Neural crest cell (in vitro differentiated cells): ENCODE measurements at regions not wholly inside any gene's neighbourhood (a gene's known extent, or its start where the extent isn't known, plus 50 kb on each side); places are given as distances from the start of the nearest gene placed in this dataset.

Source experiments
- DNase-seq: peaks from one replicate; pipeline ENCODE4 v3.0.0; 2021; ENCODE audit warnings: low read depth, mixed read lengths, low spot score
- H3K27ac Mint-ChIP-seq: one replicate; pipeline ENCODE4 v1.8.0; 2021; ENCODE audit warnings: mild to moderate bottlenecking, mixed read lengths; ENCODE audit not compliant: unreplicated experiment
- H3K27me3 Mint-ChIP-seq: 2 replicates; pipeline ENCODE4 v1.8.0; 2021; ENCODE audit warnings: low read depth, mild to moderate bottlenecking, mixed read lengths
- H3K36me3 Mint-ChIP-seq: 2 replicates; pipeline ENCODE4 v1.8.0; 2021; ENCODE audit warnings: low read depth, mild to moderate bottlenecking, mixed read lengths
- H3K4me1 Mint-ChIP-seq: 2 replicates; pipeline ENCODE4 v1.8.0; 2021; ENCODE audit warnings: mixed read lengths
- H3K4me3 Mint-ChIP-seq: one replicate; pipeline ENCODE4 v1.8.0; 2021; ENCODE audit warnings: mild to moderate bottlenecking, mixed read lengths
- H3K9me3 Mint-ChIP-seq: 2 replicates; pipeline ENCODE4 v1.8.0; 2021; ENCODE audit warnings: mixed read lengths
- TF ChIP-seq, protein P1 (sequence below): fragments of 200-600 bp; sonication (generic); conservative IDR thresholded peaks from 2 replicates; pipeline ENCODE4 v1.5.0; 2021; ENCODE audit warnings: antibody characterized with exemption, mild to moderate bottlenecking

DNA sequence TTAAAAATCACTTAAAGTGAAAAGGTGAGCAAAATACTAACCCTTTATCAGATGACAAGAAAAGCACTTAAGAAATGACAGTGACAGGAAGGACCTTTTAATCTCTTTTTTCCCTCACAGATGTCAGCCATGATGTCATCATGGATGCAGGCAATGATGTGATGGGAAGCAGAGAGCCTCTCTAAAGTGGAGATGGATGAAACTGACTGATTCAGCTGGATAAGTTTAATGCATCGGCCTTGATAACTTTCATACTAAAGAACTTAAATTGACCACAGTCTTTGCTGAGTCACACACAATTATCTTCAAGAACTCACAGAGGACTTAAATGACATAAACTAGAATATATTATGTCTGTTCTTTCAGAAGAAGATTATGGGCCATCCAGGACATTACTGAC, 153.2 kb upstream of the FGF10 start:
- Mint-ChIP-seq H3K9me3 (no peaks in the 10 kb centered on the region), H3K27ac (no peak overlapping the region), H3K4me3 (no peak overlapping the region), H3K4me1 (peaks cover 3% of the 10 kb centered on the region), H3K36me3 (no peaks in the 10 kb centered on the region), H3K27me3 (no peaks in the 10 kb centered on the region)
- TF ChIP-seq, protein P1, sequence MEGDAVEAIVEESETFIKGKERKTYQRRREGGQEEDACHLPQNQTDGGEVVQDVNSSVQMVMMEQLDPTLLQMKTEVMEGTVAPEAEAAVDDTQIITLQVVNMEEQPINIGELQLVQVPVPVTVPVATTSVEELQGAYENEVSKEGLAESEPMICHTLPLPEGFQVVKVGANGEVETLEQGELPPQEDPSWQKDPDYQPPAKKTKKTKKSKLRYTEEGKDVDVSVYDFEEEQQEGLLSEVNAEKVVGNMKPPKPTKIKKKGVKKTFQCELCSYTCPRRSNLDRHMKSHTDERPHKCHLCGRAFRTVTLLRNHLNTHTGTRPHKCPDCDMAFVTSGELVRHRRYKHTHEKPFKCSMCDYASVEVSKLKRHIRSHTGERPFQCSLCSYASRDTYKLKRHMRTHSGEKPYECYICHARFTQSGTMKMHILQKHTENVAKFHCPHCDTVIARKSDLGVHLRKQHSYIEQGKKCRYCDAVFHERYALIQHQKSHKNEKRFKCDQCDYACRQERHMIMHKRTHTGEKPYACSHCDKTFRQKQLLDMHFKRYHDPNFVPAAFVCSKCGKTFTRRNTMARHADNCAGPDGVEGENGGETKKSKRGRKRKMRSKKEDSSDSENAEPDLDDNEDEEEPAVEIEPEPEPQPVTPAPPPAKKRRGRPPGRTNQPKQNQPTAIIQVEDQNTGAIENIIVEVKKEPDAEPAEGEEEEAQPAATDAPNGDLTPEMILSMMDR: no peak
- no peak for DNase-seq

DNA sequence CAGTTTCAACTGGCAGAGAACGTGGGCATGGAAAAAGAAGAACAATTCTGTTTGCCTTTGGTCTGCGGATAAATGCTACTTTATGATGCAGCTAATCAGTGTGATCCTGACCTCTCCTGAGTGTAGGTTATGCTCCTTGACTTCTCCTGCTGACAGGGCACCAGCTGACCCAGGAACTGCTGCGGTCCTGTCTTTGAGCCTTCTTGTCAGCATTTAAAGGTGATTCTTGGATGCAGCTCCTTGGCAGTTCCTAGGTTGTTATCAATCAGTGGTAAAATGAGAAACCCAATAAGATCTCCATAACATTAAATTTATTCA, 150.3 kb upstream of the FGF10 start:
- peaks cover 3% of the 10 kb centered on the region for H3K4me1 Mint-ChIP-seq
- no peak for DNase-seq
- H3K36me3 Mint-ChIP-seq: no peaks in the 10 kb centered on the region
- H3K4me3 Mint-ChIP-seq: no peak overlapping the region
- no peaks in the 10 kb centered on the region for H3K9me3 Mint-ChIP-seq
- no peaks in the 10 kb centered on the region for H3K27me3 Mint-ChIP-seq
- H3K27ac Mint-ChIP-seq: no peak overlapping the region
- TF ChIP-seq, protein P1: no peak

DNA sequence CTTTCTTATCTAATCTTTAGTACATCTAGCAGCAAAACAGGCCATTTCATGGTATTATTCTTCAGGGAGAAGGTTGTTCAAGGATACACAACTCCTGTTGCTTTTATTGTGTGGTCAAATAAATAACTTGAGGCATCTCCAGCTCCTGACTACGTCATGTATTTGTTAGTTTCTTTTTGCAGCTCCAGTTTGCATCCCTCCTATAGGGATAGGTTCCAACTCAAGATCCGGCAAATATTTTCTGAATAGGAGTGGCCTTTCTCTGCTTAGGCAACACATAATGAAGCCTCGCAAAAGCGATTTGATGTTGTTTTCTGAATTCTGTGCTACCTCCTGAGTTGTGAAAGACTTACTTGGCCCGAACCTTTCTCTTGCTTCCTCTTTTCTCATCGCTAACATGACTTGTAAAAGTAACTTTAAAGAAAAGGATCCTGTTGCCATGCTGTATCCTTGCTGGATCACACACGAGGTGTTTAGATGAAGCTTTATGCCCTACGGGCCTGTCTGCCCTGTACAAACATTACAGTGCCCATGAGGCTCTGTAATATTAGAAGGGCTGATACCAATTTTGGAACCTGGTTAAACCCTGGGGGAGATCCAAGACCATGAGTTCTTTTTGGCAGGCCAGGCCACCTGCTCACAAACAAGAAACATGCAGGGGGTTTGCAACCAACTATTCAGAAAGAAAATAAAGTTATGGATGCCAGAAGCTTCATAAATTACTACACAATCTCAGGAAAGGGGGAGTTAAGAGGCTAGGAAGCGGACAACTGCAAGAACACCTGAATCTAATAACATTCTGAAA, 149.8 kb upstream of the FGF10 start:
- H3K36me3 Mint-ChIP-seq: no peaks in the 10 kb centered on the region
- no peak for DNase-seq
- no peak overlapping the region for H3K4me3 Mint-ChIP-seq
- no peak overlapping the region for H3K27ac Mint-ChIP-seq
- no peaks in the 10 kb centered on the region for H3K27me3 Mint-ChIP-seq
- no peaks in the 10 kb centered on the region for H3K9me3 Mint-ChIP-seq
- H3K4me1 Mint-ChIP-seq: peaks cover 3% of the 10 kb centered on the region
- TF ChIP-seq, protein P1: no peak

DNA sequence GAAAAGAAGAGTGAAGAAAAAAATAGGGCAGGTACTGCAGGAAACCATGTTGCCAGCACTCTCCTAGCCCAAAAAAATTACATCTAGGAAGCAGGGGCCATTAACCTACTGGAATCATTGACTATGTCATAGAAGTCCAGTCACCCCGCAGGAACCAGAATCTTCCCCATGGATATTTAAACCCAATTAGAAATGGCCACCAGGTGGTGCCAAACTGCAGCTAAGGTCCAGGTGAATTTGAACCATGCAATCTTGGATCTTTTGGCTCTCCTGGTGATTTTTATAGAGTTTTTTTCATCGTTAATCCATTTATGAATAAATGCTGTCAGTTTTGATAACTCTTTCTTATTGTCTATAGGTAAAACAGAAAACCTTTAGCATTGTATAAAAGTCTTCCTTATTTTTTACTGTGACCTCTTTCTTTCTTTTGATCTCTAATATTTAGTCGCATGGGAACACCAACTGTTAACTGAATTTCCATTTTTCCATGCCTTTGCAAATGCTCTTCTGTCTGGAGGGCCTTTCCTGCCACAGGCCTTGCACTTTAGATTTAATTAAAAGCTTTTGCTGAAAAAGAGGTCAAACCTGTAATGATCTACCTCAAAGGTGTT, 147.5 kb upstream of the FGF10 start:
- Mint-ChIP-seq H3K36me3 (no peaks in the 10 kb centered on the region), H3K9me3 (no peaks in the 10 kb centered on the region), H3K4me3 (no peak overlapping the region), H3K4me1 (peaks cover 3% of the 10 kb centered on the region), H3K27ac (no peak overlapping the region), H3K27me3 (no peaks in the 10 kb centered on the region)
- peak; percentile 25 for DNase-seq
- TF ChIP-seq, protein P1: peak; percentile 81

DNA sequence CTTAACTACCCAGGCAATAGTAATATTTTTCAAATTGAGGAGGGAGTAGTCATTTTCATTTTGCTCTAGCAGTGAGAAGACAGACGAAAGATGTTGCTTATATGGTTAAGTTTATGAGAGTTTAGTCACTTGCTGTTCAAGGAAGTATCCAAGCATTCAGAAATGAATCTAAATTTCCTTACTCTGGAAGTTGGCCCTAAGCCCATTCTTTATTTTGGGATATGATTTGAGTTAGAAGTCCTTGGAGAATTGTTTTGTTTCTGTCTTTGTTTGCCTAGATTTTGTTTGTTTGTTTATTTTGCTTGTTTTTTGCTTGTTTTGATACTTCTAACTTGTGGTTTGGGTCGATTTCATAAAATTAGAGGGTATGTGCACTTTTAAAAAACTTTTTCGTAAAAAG, 146.4 kb upstream of the FGF10 start:
- Mint-ChIP-seq H3K36me3 (no peaks in the 10 kb centered on the region), H3K27me3 (no peaks in the 10 kb centered on the region), H3K4me3 (no peak overlapping the region), H3K4me1 (peaks cover 3% of the 10 kb centered on the region), H3K27ac (no peak overlapping the region), H3K9me3 (no peaks in the 10 kb centered on the region)
- no peak for DNase-seq
- TF ChIP-seq, protein P1: no peak
